Breast epithelium (tissue), 4 donors: ENCODE measurements at regions not wholly inside any gene's neighbourhood (a gene's known extent, or its start where the extent isn't known, plus 50 kb on each side); places are given as distances from the start of the nearest gene placed in this dataset.
"Not testable (repeated sequence)": the region's sequence is repeated elsewhere in the genome, so short reads cannot be mapped to it uniquely, and the experiment has no call there.

Experiments
- DNase-seq, 2 donors: peaks; one replicate each; pipeline ENCODE4 v3.0.0-alpha.2; 2019; ENCODE audit warnings: low spot score in 2 of 2
- H3K27ac ChIP-seq, 2 donors: fragments of 200-600 bp; sonication (generic) in 1 of 2; one replicate each; pipeline ENCODE4 v1.5.1; 2016 to 2019; ENCODE audit warnings: mild to moderate bottlenecking in 1 of 2
- H3K27me3 ChIP-seq, 2 donors: fragments of 200-600 bp; sonication (generic) in 1 of 2; one replicate each; pipeline versions ENCODE4 v1.5.1 to v1.6.0; 2017 to 2019; ENCODE audit warnings: control low read depth in 1 of 2, mild to moderate bottlenecking in 1 of 2
- H3K36me3 ChIP-seq: fragments of 200-600 bp; one replicate; pipeline ENCODE4 v1.5.1; 2019
- H3K4me1 ChIP-seq, 2 donors: fragments of 200-600 bp; sonication (generic); one replicate each; pipeline ENCODE4 v1.5.1; 2016 to 2019; ENCODE audit warnings: control low read depth in 1 of 2
- H3K4me3 ChIP-seq, 3 donors: fragments of 200-600 bp; sonication (generic); 1 replicate in 2 of 3; 2 replicates in 1 of 3; pipeline ENCODE4 v1.5.1; 2016 to 2019; ENCODE audit warnings: mild to moderate bottlenecking in 3 of 3, moderate library complexity in 2 of 3
- H3K9me3 ChIP-seq, 2 donors: fragments of 200-600 bp; sonication (generic) in 1 of 2; one replicate each; pipeline ENCODE4 v1.5.1; 2016 to 2019; ENCODE audit warnings: control low read depth in 1 of 2
- CTCF ChIP-seq, 3 donors: fragments of 450-650 bp; IDR thresholded peaks; one replicate each; pipeline ENCODE4 v1.5.1; 2016 to 2017; ENCODE audit warnings: antibody characterized with exemption in 3 of 3, mild to moderate bottlenecking in 3 of 3, moderate library complexity in 3 of 3
- POLR2A ChIP-seq: fragments of 450-650 bp; IDR thresholded peaks from one replicate; pipeline ENCODE4 v1.6.1; 2016; ENCODE audit warnings: antibody characterized with exemption, mild to moderate bottlenecking, moderate library complexity
- POLR2AphosphoS5 ChIP-seq, 3 donors: sonication (generic); formaldehyde crosslinking; IDR thresholded peaks; one replicate each; pipeline ENCODE4 v1.6.1; 2017; ENCODE audit warnings: antibody characterized with exemption in 3 of 3
- intact Hi-C: fragments of 100-400 bp; cut with DNase I; formaldehyde crosslinking; loops from one replicate; pipeline ENCODE4 v1.15.1; 2023; ENCODE audit warnings: low total_unique reads

- no peak for TF ChIP-seq POLR2AphosphoS5 (IDR thresholded peaks at IDR 0.05)
- TF ChIP-seq CTCF (IDR thresholded peaks at IDR 0.05): no peak
- TF ChIP-seq POLR2A: no peak
- no peaks in the 10 kb centered on the region for H3K4me1 ChIP-seq
- H3K27ac ChIP-seq: no peak overlapping the region
- H3K4me3 ChIP-seq: no peak overlapping the region
- no peak for DNase-seq
- H3K9me3 ChIP-seq: no peaks in the 10 kb centered on the region
- no peaks in the 10 kb centered on the region for H3K27me3 ChIP-seq
- intact Hi-C loops: no loop called here
- H3K36me3 ChIP-seq: no peaks in the 10 kb centered on the region
Measured at GRCh38 chr10:123367195-123367594, 213.0 kb downstream of the BUB3 start.

- DNase-seq, H3K36me3 ChIP-seq, H3K27ac ChIP-seq, H3K4me3 ChIP-seq, intact Hi-C loops, H3K9me3 ChIP-seq, H3K27me3 ChIP-seq, H3K4me1 ChIP-seq: not testable (repeated sequence)
Measured at GRCh38 chr10:123371626-123372025, 217.4 kb downstream of the BUB3 start.

GRCh38 chr10:123373591-123373990, 219.4 kb downstream of the BUB3 start:
- Histone ChIP-seq H3K4me1 (no peaks in the 10 kb centered on the region), H3K27ac (no peak overlapping the region), H3K27me3 (no peaks in the 10 kb centered on the region), H3K36me3 (no peaks in the 10 kb centered on the region), H3K9me3 (no peaks in the 10 kb centered on the region), H3K4me3 (no peak overlapping the region)
- TF ChIP-seq POLR2A: no peak
- TF ChIP-seq CTCF (IDR thresholded peaks at IDR 0.05): no peak
- no peak for TF ChIP-seq POLR2AphosphoS5 (IDR thresholded peaks at IDR 0.05)
- DNase-seq: no peak
- intact Hi-C loops: no loop called here

GRCh38 chr10:123375097-123375496, 220.9 kb downstream of the BUB3 start:
- no peaks in the 10 kb centered on the region for H3K9me3 ChIP-seq
- H3K27me3 ChIP-seq: no peaks in the 10 kb centered on the region
- H3K4me3 ChIP-seq: no peak overlapping the region
- H3K36me3 ChIP-seq: no peaks in the 10 kb centered on the region
- intact Hi-C loops: no loop called here
- no peak overlapping the region for H3K27ac ChIP-seq
- H3K4me1 ChIP-seq: no peaks in the 10 kb centered on the region
- TF ChIP-seq POLR2AphosphoS5 (IDR thresholded peaks at IDR 0.05): no peak
- TF ChIP-seq CTCF (IDR thresholded peaks at IDR 0.05): no peak
- TF ChIP-seq POLR2A: no peak
- no peak for DNase-seq

GRCh38 chr10:123375738-123376137, 221.5 kb downstream of the BUB3 start:
- H3K4me3 ChIP-seq: no peak overlapping the region
- H3K27ac ChIP-seq: no peak overlapping the region
- DNase-seq: no peak
- H3K4me1 ChIP-seq: no peaks in the 10 kb centered on the region
- intact Hi-C loops: no loop called here
- H3K36me3 ChIP-seq: no peaks in the 10 kb centered on the region
- no peaks in the 10 kb centered on the region for H3K27me3 ChIP-seq
- H3K9me3 ChIP-seq: no peaks in the 10 kb centered on the region
- TF ChIP-seq POLR2AphosphoS5 (IDR thresholded peaks at IDR 0.05) (no peak), POLR2A (no peak), CTCF (IDR thresholded peaks at IDR 0.05) (no peak)

- Histone ChIP-seq H3K9me3 (no peaks in the 10 kb centered on the region), H3K4me1 (no peaks in the 10 kb centered on the region), H3K4me3 (no peak overlapping the region), H3K27ac (no peak overlapping the region), H3K27me3 (no peaks in the 10 kb centered on the region), H3K36me3 (no peaks in the 10 kb centered on the region)
- intact Hi-C loops: no loop called here
- TF ChIP-seq CTCF (IDR thresholded peaks at IDR 0.05) (no peak), POLR2AphosphoS5 (IDR thresholded peaks at IDR 0.05) (no peak), POLR2A (no peak)
- DNase-seq: no peak
Measured at GRCh38 chr10:123377883-123378282, 223.7 kb downstream of the BUB3 start.
